GM19463 (cell line): ENCODE measurements at regions not wholly inside any gene's neighbourhood (a gene's known extent, or its start where the extent isn't known, plus 50 kb on each side); places are given as distances from the start of the nearest gene placed in this dataset.

Experiments used
- ATAC-seq: cut with Tn5 transposase; IDR thresholded peaks from one replicate; pipeline ENCODE4 v1.9.1; 2021; ENCODE audit warnings: mild to moderate bottlenecking, moderate library complexity; ENCODE audit not compliant: unreplicated experiment

DNA sequence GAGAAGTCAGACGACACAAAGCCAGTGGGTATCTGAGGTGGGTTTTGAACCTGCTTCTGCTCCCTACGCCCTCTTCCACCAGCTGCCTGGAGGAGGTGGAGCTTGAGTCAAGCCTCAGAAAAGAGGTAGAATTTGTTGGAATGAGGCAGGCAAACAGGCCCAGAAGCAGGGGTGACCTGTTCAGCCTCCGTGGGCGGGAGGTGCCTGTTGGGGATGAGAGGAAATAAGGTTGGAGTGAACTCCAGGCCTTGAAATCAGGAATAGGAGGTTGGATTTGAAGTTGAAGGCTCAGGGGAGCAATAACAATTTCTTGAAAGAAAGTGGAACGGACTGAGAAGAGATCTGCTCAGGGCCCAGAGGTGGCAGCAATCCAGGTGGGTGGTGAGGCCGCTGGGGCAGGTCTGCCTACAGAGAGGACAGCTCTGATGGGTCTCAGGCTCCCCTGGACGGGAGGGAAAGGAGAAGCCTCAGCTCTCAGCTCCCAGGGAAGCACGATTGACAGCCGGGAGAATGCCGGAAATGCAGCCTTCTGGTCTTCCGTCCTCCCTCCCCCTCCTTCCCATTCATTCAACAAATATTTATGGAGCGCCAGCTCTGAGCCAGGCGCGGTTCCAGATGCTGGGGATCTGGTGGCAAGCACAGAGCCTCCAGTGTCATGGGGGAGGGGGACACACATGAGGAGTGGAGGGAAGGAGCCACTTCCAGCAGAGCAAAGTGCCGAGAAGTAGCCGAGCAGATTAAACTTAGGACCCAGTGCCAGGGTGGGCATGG is 61.9 kb upstream of the CIBAR2 start:
- ATAC-seq: no peak

DNA sequence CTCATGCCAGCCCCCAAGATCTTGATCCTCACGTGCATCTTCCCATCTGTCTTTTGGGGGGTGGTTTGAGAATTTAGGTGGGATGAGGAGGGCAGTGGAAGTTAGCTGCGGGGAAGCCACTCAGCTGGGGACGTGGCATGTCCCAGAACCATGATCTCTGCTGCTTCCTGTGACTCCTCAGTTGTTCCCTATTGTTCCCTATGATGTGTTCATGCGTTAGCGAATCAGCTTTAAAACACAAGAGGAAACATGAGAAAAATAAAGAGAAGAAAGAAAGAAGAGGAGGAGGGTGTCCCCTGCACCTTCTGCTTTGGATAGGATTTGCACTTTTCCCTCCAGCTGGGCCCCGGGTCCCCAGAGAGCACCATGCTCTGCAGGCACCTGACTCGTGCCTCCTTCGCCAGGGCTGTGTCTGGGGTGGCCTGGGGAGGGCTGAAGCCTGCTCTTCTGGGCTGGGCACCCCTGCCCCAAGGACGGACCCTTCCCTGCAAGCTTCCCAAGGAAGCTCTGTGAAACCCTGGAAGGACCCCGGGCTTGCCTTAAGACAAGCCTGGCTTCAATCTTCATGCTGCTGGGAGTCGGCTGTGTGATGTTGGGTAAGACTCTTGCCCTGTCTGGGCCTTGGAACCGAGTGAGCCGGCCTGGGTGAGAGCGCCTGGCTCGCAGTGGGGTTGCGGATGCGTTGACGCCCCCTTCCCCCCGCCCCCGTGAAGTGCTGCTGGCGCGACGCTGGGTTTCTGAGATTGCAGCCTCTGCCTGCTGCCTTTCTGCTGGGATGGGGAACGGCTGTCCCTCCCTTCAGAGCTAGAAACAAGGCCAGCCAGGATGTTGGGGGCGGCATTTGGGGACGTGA is 62.8 kb upstream of the CIBAR2 start:
- no peak for ATAC-seq

GRCh38 chr16:85175724-85176233 is 63.5 kb upstream of the CIBAR2 start:
- ATAC-seq: no peak

GRCh38 chr16:85176541-85177447 is 64.5 kb upstream of the CIBAR2 start:
- ATAC-seq: no peak

- no peak for ATAC-seq
Observed at GRCh38 chr16:85177448-85177846, 65.2 kb upstream of the CIBAR2 start.

DNA sequence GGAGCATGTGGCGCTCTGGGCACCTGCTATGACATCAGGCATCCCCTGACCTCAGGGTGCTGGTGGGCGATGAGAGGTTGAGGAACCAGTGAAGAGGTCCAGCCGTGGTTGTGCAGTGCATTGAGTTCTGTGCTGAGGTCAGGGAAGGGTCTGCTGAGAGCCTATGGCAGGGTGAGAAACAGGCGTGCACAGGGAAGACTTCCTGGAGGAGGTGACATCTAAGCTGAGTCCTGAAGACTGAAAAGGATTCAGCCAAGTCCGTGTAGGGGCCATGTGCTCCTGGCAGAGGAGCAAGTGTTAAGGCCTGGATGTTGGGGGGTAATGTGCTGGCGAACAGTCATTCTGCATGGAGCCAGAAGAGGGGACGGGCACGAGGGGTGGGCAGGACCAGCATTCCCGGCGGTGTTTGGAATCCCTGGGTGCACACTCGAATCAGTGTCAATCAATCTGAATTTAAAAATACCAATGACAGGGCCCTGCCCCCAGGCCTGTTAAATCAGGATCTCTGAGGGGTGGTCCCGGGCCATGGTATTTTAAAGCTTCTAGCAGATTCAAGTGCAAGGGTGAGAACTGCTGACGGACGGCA is 65.8 kb upstream of the CIBAR2 start:
- ATAC-seq: no peak

GRCh38 chr16:85178596-85178995 is 66.3 kb upstream of the CIBAR2 start:
- no peak for ATAC-seq

GRCh38 chr16:85179344-85180046 is 67.2 kb upstream of the CIBAR2 start:
- no peak for ATAC-seq

GRCh38 chr16:85180047-85180826 is 68.0 kb upstream of the CIBAR2 start:
- ATAC-seq: no peak

GRCh38 chr16:85180827-85181738 is 68.8 kb upstream of the CIBAR2 start:
- ATAC-seq: no peak

DNA sequence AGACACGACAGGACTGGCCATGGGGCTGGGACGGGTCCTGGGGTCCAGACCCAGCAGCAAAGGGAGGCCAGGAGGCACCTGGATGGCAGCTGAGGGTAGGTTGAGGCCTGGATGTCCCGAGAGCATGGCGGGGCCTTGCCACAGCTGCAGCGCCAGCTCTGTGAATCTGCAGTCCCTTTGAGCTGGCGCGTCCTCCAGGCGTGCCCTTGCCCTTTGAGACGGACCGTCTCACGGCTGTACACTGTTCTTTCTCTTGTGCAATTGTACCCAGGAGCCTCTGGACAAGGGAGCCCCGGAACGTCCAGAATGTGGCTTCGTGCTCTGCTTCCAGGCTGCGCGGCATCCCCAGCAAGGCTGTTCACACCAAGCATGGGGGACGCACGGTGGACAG is 69.5 kb upstream of the CIBAR2 start:
- no peak for ATAC-seq

DNA sequence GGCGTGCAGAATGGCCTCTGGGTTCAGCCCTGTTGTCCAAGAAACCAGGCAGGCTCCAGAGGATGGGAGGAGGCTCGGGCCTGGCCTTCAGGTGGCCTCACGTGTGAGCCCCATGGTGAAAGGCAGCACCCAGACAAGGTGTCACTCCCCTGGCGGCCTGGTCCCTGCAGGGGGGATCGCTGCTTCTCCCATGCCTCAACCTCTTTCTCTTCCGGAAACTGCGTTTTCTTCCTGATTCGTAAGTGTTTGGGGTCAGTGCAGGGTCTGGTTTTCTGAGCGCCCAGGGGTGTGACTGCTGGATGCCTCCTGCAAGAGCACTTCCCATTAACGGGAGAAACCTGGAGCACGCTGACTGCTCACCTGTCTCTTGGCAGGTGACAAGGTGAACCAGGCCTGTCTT is 70.0 kb upstream of the CIBAR2 start:
- ATAC-seq: no peak

GRCh38 chr16:85182774-85183173 is 70.5 kb upstream of the CIBAR2 start:
- ATAC-seq: no peak

- ATAC-seq: no peak
Observed at GRCh38 chr16:85183564-85183963, 71.3 kb upstream of the CIBAR2 start.

- no peak for ATAC-seq
Observed at GRCh38 chr16:85184404-85184803, 72.1 kb upstream of the CIBAR2 start.

DNA sequence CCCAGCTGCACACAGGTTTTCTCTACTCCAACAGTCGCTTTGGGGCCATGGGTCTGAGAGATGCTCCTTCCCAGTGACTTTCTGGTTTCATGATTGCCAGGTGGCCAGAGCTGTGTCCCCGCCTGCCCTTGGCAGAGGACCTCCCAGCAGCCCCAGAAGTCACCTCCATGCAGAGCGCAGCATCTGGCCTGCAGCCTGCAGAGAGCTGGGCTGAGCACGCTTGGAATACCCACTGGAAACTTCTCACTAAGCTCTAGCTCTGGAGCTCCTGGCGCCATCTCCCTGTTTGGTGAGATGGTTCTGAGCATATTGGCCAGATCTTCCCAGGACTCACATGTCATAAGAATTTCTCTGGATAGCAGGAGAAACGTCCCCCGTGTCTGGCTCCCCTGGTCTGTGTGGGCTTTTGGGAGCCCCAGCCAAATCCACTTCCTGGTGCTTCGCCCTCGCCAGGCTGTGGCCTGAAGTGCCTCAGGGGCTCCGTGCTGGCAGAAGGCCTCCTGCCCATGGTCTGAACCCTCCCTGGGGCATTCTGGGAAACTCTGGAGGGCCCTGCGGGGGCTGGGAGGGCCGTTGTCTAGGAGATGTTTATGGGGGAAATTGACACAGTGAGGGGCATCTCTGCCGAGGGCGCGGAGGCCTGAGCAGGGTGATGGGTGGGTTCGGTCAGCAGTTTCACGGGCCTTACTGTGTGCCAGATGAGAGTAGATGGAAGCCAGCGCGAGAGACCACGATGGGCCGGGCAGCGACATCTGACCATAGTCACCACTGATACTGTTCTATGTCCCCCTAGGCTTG is 73.2 kb upstream of the CIBAR2 start:
- ATAC-seq: no peak

GRCh38 chr16:85187002-85187401 is 74.7 kb upstream of the CIBAR2 start:
- ATAC-seq: no peak
